GM12892 (cell line): ENCODE measurements at regions not wholly inside any gene's neighbourhood (a gene's known extent, or its start where the extent isn't known, plus 50 kb on each side); places are given as distances from the start of the nearest gene placed in this dataset.

ENCODE experiments used
- POLR2A ChIP-seq: IDR thresholded peaks from 2 replicates; pipeline ENCODE4 v1.6.1; 2011; ENCODE audit warnings: low read depth, low read length, control low read depth
- POLR2AphosphoS5 ChIP-seq: IDR thresholded peaks from 2 replicates; pipeline ENCODE4 v1.6.1; 2011; ENCODE audit warnings: low read depth, low read length, control low read depth
- TAF1 ChIP-seq: IDR thresholded peaks from 2 replicates; pipeline ENCODE4 v1.6.1; 2011; ENCODE audit warnings: low read depth, mild to moderate bottlenecking, control low read depth, low read length, borderline replicate concordance

GRCh38 chr20:1766731-1767130, 109.2 kb upstream of the SIRPG start:
- TF ChIP-seq POLR2AphosphoS5 = no peak
- no peak for TF ChIP-seq TAF1
- no peak for TF ChIP-seq POLR2A
